ENCODE measurements at regions not wholly inside any gene's neighbourhood (a gene's known extent, or its start where the extent isn't known, plus 50 kb on each side); places are given as distances from the start of the nearest gene placed in this dataset.

DNA sequence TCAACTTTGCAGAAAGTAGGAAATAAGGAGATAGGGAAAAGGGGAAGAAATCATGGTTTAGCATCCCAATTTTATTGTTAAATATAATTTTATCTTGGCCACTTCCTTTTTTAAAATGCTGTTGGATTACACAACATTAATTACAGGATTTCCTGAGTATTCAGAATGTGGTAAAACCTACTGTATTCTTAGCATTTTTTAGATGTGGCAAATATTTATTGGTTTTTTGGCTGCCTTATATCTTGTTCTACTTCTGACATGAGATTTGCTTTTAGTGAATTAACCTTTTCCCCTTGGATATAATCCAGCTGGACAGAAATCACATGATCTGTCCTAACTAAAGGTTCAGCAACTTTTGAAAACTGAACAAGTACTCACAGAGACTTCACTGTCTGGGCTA, 104.9 kb downstream of the PTGS2 start:
- Mint-ChIP-seq H3K4me3 (ENCODE audit: low read depth, unreplicated experiment) (no peak overlapping the region), H3K9me3 (ENCODE audit: low read depth, unreplicated experiment) (no peaks in the 10 kb centered on the region), H3K36me3 (ENCODE audit: insufficient read depth, unreplicated experiment) (peaks cover 23% of the 10 kb centered on the region), H3K27ac (ENCODE audit: unreplicated experiment) (peak overlapping the region; percentile 95), H3K27me3 (ENCODE audit: unreplicated experiment) (no peaks in the 10 kb centered on the region), H3K4me1 (ENCODE audit: low read depth, unreplicated experiment) (peaks cover 77% of the 10 kb centered on the region)
- no TSS peak for BruUV-seq (replicated peaks)
- no peak for DNase-seq
- intact Hi-C loops (cut with micrococcal nuclease; ENCODE audit: unreplicated experiment): no loop called here
- CTCF ChIA-PET: no interaction called here
- TF ChIP-seq, protein P1, sequence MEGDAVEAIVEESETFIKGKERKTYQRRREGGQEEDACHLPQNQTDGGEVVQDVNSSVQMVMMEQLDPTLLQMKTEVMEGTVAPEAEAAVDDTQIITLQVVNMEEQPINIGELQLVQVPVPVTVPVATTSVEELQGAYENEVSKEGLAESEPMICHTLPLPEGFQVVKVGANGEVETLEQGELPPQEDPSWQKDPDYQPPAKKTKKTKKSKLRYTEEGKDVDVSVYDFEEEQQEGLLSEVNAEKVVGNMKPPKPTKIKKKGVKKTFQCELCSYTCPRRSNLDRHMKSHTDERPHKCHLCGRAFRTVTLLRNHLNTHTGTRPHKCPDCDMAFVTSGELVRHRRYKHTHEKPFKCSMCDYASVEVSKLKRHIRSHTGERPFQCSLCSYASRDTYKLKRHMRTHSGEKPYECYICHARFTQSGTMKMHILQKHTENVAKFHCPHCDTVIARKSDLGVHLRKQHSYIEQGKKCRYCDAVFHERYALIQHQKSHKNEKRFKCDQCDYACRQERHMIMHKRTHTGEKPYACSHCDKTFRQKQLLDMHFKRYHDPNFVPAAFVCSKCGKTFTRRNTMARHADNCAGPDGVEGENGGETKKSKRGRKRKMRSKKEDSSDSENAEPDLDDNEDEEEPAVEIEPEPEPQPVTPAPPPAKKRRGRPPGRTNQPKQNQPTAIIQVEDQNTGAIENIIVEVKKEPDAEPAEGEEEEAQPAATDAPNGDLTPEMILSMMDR (IDR thresholded peaks at IDR 0.05; ENCODE audit: unreplicated experiment): no peak

DNA sequence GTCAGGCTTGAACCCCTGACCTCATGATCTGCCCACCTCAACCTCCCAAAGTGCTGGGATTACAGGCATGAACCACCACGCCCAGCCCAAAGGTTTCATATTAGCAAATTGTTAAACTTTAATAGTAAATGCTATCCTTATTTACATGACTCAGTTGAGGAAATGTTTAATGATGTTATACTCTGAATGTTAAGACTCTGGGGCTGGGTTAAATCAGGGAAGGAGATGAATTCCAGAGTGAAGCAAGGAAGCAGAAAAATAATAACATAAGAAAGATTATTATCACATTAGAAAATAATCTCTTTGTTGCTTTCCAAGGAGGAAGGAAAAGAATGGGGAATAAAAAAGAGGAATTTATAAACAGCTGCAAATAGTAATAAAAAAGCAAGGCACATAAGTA, 105.3 kb downstream of the PTGS2 start:
- Mint-ChIP-seq H3K36me3 (ENCODE audit: insufficient read depth, unreplicated experiment) (peaks cover 23% of the 10 kb centered on the region), H3K27me3 (ENCODE audit: unreplicated experiment) (no peaks in the 10 kb centered on the region)
- DNase-seq: peak; percentile 31

DNA sequence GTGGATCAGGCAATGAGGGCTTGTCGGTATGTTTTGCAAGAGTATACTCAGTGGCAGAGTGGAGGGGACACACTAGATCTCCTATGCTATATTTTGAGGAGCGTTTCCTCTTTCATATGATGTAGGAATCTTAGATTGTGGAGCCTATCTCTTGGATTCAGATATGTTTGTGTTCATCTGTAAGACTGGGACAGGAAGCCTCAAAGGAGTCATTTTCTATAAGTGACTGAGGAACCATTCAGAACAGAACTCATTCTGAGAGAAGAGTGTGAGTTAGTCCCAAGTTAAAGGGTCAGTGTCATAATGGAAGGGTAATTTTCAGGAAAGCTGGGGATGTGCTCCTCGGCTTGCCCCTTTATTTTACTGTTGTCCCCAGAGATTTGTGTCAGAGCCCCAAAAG, 107.7 kb downstream of the PTGS2 start:
- no peak for DNase-seq
- CTCF ChIA-PET: no interaction called here
- H3K36me3 Mint-ChIP-seq (ENCODE audit: insufficient read depth, unreplicated experiment): peaks cover 11% of the 10 kb centered on the region
- no peaks in the 10 kb centered on the region for H3K27me3 Mint-ChIP-seq (ENCODE audit: unreplicated experiment)
- no TSS peak for BruUV-seq (replicated peaks)
- H3K4me3 Mint-ChIP-seq (ENCODE audit: low read depth, unreplicated experiment): no peak overlapping the region
- TF ChIP-seq, protein P1 (IDR thresholded peaks at IDR 0.05; ENCODE audit: unreplicated experiment): no peak
- no peaks in the 10 kb centered on the region for H3K9me3 Mint-ChIP-seq (ENCODE audit: low read depth, unreplicated experiment)
- intact Hi-C loops (cut with micrococcal nuclease; ENCODE audit: unreplicated experiment): no loop called here
- H3K4me1 Mint-ChIP-seq (ENCODE audit: low read depth, unreplicated experiment): peaks cover 72% of the 10 kb centered on the region
- H3K27ac Mint-ChIP-seq (ENCODE audit: unreplicated experiment): peak overlapping the region; percentile 1

More for the DNA sequence above, 105.3 kb downstream of the PTGS2 start:
- intact Hi-C loops (cut with micrococcal nuclease; ENCODE audit: unreplicated experiment): no loop called here
- Mint-ChIP-seq H3K27ac (ENCODE audit: unreplicated experiment) (peak overlapping the region; percentile 95), H3K4me3 (ENCODE audit: low read depth, unreplicated experiment) (no peak overlapping the region), H3K4me1 (ENCODE audit: low read depth, unreplicated experiment) (peaks cover 81% of the 10 kb centered on the region), H3K9me3 (ENCODE audit: low read depth, unreplicated experiment) (no peaks in the 10 kb centered on the region)
- CTCF ChIA-PET: no interaction called here
- TF ChIP-seq, protein P1 (IDR thresholded peaks at IDR 0.05; ENCODE audit: unreplicated experiment): no peak
- no TSS peak for BruUV-seq (replicated peaks)

DNA sequence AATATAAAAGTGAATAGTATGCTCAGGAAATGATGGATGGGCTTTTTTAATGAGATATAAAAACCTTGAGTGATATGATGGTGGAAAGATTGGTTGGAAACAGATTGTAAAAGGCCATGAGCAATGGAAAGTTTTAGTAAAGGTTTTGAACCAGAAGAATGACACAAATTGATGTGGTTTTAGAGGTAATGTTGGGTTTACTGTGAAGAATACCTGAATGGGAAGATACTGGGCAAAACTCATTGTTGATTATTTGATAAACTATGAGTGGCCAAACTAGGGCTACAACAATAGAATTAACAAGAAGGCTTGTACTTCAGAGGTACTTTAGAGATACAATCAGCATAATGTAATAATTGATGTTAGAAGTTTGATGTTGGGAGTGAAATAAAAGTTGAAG, 108.5 kb downstream of the PTGS2 start:
- Mint-ChIP-seq H3K4me1 (ENCODE audit: low read depth, unreplicated experiment) (peaks cover 68% of the 10 kb centered on the region), H3K27ac (ENCODE audit: unreplicated experiment) (no peak overlapping the region), H3K4me3 (ENCODE audit: low read depth, unreplicated experiment) (no peak overlapping the region), H3K27me3 (ENCODE audit: unreplicated experiment) (no peaks in the 10 kb centered on the region), H3K9me3 (ENCODE audit: low read depth, unreplicated experiment) (no peaks in the 10 kb centered on the region), H3K36me3 (ENCODE audit: insufficient read depth, unreplicated experiment) (peaks cover 10% of the 10 kb centered on the region)
- no peak for DNase-seq
- CTCF ChIA-PET: no interaction called here
- TF ChIP-seq, protein P1 (IDR thresholded peaks at IDR 0.05; ENCODE audit: unreplicated experiment): no peak
- BruUV-seq (replicated peaks): no TSS peak
- intact Hi-C loops (cut with micrococcal nuclease; ENCODE audit: unreplicated experiment): no loop called here

Data from Calu3 (cell line).